WTC11 (cell line): ENCODE measurements at regions not wholly inside any gene's neighbourhood (a gene's known extent, or its start where the extent isn't known, plus 50 kb on each side); places are given as distances from the start of the nearest gene placed in this dataset.

ENCODE experiments used
- ATAC-seq: fragments of 200-7000 bp; cut with Tn5 transposase; 2 replicates; pipeline ENCODE4 v1.10.0; 2021; ENCODE audit warnings: mild to moderate bottlenecking, moderate library complexity
- CTCF ChIA-PET: fragments of 300-600 bp; sonication (Branson Sonifier 250); formaldehyde crosslinking; loops from one replicate; lab custom pipeline; 2021; ENCODE audit warnings: antibody characterized with exemption; lab: Charles Lee
- POLR2A ChIA-PET: fragments of 350-600 bp; sonication (Branson Sonifier 250); formaldehyde crosslinking; loops from one replicate; lab custom pipeline; 2021; ENCODE audit warnings: antibody characterized with exemption; lab: Charles Lee
- DNase-seq: peaks from one replicate; pipeline ENCODE4 v3.0.0; 2021; ENCODE audit warnings: low spot score
- H3K27ac Mint-ChIP-seq: 2 replicates; pipeline ENCODE4 v1.8.0; 2021; ENCODE audit warnings: mixed read lengths
- H3K27me3 Mint-ChIP-seq: 2 replicates; pipeline ENCODE4 v1.8.0; 2021; ENCODE audit warnings: low read depth, mild to moderate bottlenecking, moderate library complexity, mixed read lengths
- H3K36me3 Mint-ChIP-seq: 2 replicates; pipeline ENCODE4 v1.8.0; 2021; ENCODE audit warnings: mixed read lengths
- H3K4me1 Mint-ChIP-seq: 2 replicates; pipeline ENCODE4 v1.8.0; 2022; ENCODE audit warnings: mixed read lengths
- H3K4me3 Mint-ChIP-seq: 2 replicates; pipeline ENCODE4 v1.8.0; 2021; ENCODE audit warnings: mild to moderate bottlenecking, moderate library complexity, mixed read lengths
- H3K9me3 Mint-ChIP-seq: 2 replicates; pipeline ENCODE4 v1.8.0; 2021; ENCODE audit warnings: mixed read lengths
- AFF4 ChIP-seq: sonication (generic); formaldehyde crosslinking; IDR thresholded peaks from 2 replicates; pipeline ENCODE4 v1.8.1; 2023; ENCODE audit warnings: mild to moderate bottlenecking, missing genetic modification reagents, borderline replicate concordance
- ATF6 ChIP-seq: sonication (generic); formaldehyde crosslinking; IDR thresholded peaks from 2 replicates; pipeline ENCODE4 v1.8.1; 2023; ENCODE audit warnings: mild to moderate bottlenecking, missing genetic modification reagents
- CDX4 ChIP-seq: fragments of 250-450 bp; sonication (Bioruptor Pico); IDR thresholded peaks from 2 replicates; pipeline ENCODE4 v1.9.0; 2021; ENCODE audit warnings: moderate library complexity, mild to moderate bottlenecking, inconsistent platforms, borderline replicate concordance
- FOXP1 ChIP-seq: sonication (generic); formaldehyde crosslinking; IDR thresholded peaks from 2 replicates; pipeline ENCODE4 v1.8.0; 2022; ENCODE audit warnings: missing genetic modification reagents, mild to moderate bottlenecking, moderate library complexity, borderline replicate concordance
- JUN ChIP-seq: sonication (generic); formaldehyde crosslinking; IDR thresholded peaks from 2 replicates; pipeline ENCODE4 v1.8.0; 2023; ENCODE audit warnings: mild to moderate bottlenecking, missing genetic modification reagents
- MYBL2 ChIP-seq: sonication (generic); formaldehyde crosslinking; IDR thresholded peaks from 2 replicates; pipeline ENCODE4 v1.8.1; 2023; ENCODE audit warnings: mild to moderate bottlenecking, moderate library complexity, missing genetic modification reagents
- NFYB ChIP-seq: sonication (generic); formaldehyde crosslinking; conservative IDR thresholded peaks from 2 replicates; pipeline ENCODE4 v1.8.0; 2022; ENCODE audit warnings: low read depth, missing genetic modification reagents
- NR1H2 ChIP-seq: sonication (generic); formaldehyde crosslinking; IDR thresholded peaks from 2 replicates; pipeline ENCODE4 v1.9.0; 2021; ENCODE audit warnings: mild to moderate bottlenecking, moderate library complexity, missing genetic modification reagents
- NR2C2 ChIP-seq: sonication (generic); formaldehyde crosslinking; IDR thresholded peaks from 2 replicates; pipeline ENCODE4 v1.8.0; 2022; ENCODE audit warnings: mild to moderate bottlenecking, missing genetic modification reagents
- PRRX2 ChIP-seq: fragments of 250-450 bp; sonication (Bioruptor Pico); IDR thresholded peaks from 2 replicates; pipeline ENCODE4 v1.8.0; 2021; ENCODE audit warnings: mild to moderate bottlenecking
- RORB ChIP-seq: fragments of 250-450 bp; sonication (Bioruptor Pico); IDR thresholded peaks from 2 replicates; pipeline ENCODE4 v1.9.0; 2021; ENCODE audit warnings: mild to moderate bottlenecking
- SMAD3 ChIP-seq: sonication (generic); formaldehyde crosslinking; IDR thresholded peaks from 2 replicates; pipeline ENCODE4 v1.8.0; 2022; ENCODE audit warnings: missing genetic modification reagents, mild to moderate bottlenecking, borderline replicate concordance
- TCF7 ChIP-seq: sonication (generic); formaldehyde crosslinking; IDR thresholded peaks from 2 replicates; pipeline ENCODE4 v1.8.0; 2022; ENCODE audit warnings: mild to moderate bottlenecking, low read depth, missing genetic modification reagents, moderate library complexity
- TEAD1 ChIP-seq: sonication (generic); formaldehyde crosslinking; IDR thresholded peaks from 2 replicates; pipeline ENCODE4 v1.8.0; 2022; ENCODE audit warnings: mild to moderate bottlenecking, missing genetic modification reagents
- TP53 ChIP-seq: sonication (generic); formaldehyde crosslinking; IDR thresholded peaks from 2 replicates; pipeline ENCODE4 v1.8.1; 2023; ENCODE audit warnings: mild to moderate bottlenecking, missing genetic modification reagents
- ZNF138 ChIP-seq: sonication (generic); formaldehyde crosslinking; conservative IDR thresholded peaks from 2 replicates; pipeline ENCODE4 v1.8.1; 2022; ENCODE audit warnings: mild to moderate bottlenecking, moderate library complexity, missing genetic modification reagents
- ZNF232 ChIP-seq: sonication (generic); formaldehyde crosslinking; IDR thresholded peaks from 2 replicates; pipeline ENCODE4 v1.8.0; 2022; ENCODE audit warnings: mild to moderate bottlenecking, missing genetic modification reagents
- ZNF281 ChIP-seq: sonication (generic); formaldehyde crosslinking; IDR thresholded peaks from 2 replicates; pipeline ENCODE4 v1.8.0; 2023; ENCODE audit warnings: mild to moderate bottlenecking, missing genetic modification reagents
- ZNF671 ChIP-seq: fragments of 250-450 bp; sonication (Bioruptor Pico); IDR thresholded peaks from 2 replicates; pipeline ENCODE4 v1.8.0; 2021; ENCODE audit warnings: mild to moderate bottlenecking

GRCh38 chr11:41955635-41956400, 496.4 kb upstream of the LRRC4C start:
- DNase-seq, result no peak
- no peaks in the 10 kb centered on the region for H3K27me3 Mint-ChIP-seq
- no peaks in the 10 kb centered on the region; the same call in 1 of the 2 replicates for H3K36me3 Mint-ChIP-seq
- TF ChIP-seq TEAD1 (CRISPR knock-in tag) (no peak), TP53 (CRISPR knock-in tag) (no peak), SMAD3 (CRISPR knock-in tag) (no peak), PRRX2 (CRISPR knock-in tag) (no peak), ZNF138 (no peak), MYBL2 (CRISPR knock-in tag) (no peak), NR2C2 (CRISPR knock-in tag) (no peak), ZNF281 (CRISPR knock-in tag) (no peak), CDX4 (no peak), JUN (no peak), TCF7 (no peak), FOXP1 (CRISPR knock-in tag) (no peak), ZNF232 (no peak), NFYB (no peak), ATF6 (CRISPR knock-in tag) (no peak), ZNF671 (CRISPR knock-in tag) (no peak), RORB (CRISPR knock-in tag) (no peak), AFF4 (CRISPR knock-in tag) (no peak), NR1H2 (CRISPR knock-in tag) (no peak)
- no peak for ATAC-seq
- no peak overlapping the region for H3K4me3 Mint-ChIP-seq
- POLR2A ChIA-PET, result no interaction called here
- peaks cover 37% of the 10 kb centered on the region for H3K9me3 Mint-ChIP-seq
- CTCF ChIA-PET, result no interaction called here
- H3K4me1 Mint-ChIP-seq, result peaks cover under 1% of the 10 kb centered on the region; the same call in 1 of the 2 replicates
- no peak overlapping the region for H3K27ac Mint-ChIP-seq
